Ovary (tissue), 3 donors: ENCODE measurements at regions not wholly inside any gene's neighbourhood (a gene's known extent, or its start where the extent isn't known, plus 50 kb on each side); places are given as distances from the start of the nearest gene placed in this dataset.

ENCODE experiments used
- CTCF ChIP-seq, 3 donors: fragments of 450-650 bp in 2 of 3; fragments of 200-600 bp in 1 of 3; IDR thresholded peaks; one replicate each; pipeline versions ENCODE4 v1.5.1 to v1.8.0; 2016 to 2022; ENCODE audit warnings: antibody characterized with exemption in 3 of 3, mild to moderate bottlenecking in 1 of 3
- POLR2A ChIP-seq: fragments of 450-650 bp; IDR thresholded peaks from one replicate; pipeline ENCODE4 v1.6.1; 2017; ENCODE audit warnings: antibody characterized with exemption, mild to moderate bottlenecking, moderate library complexity
- donor health status: DM: no; HTN: no; CAD: no.

- TF ChIP-seq CTCF (IDR thresholded peaks at IDR 0.05) (no peak), POLR2A (no peak)
These were observed 107.4 kb upstream of the ESRRG start for GRCh38 chr1:216830424-216831210.
